AML-193 (cell line): ENCODE measurements at regions not wholly inside any gene's neighbourhood (a gene's known extent, or its start where the extent isn't known, plus 50 kb on each side); places are given as distances from the start of the nearest gene placed in this dataset.
"Not testable (repeated sequence)": the region's sequence is repeated elsewhere in the genome, so short reads cannot be mapped to it uniquely, and the experiment has no call there.

Experiments used
- DNase-seq, 2 experiments: peaks; one replicate each; lab custom pipeline; 2025; lab: John Stamatoyannopoulos, UW

GRCh38 chr1:121573881-121574504 lies 389.2 kb downstream of the SRGAP2C start:
- not testable (repeated sequence) for DNase-seq

GRCh38 chr1:121574505-121574899 lies 389.7 kb downstream of the SRGAP2C start:
- DNase-seq = not testable (repeated sequence)

- not testable (repeated sequence) for DNase-seq
Observed at GRCh38 chr1:121582898-121583297, 398.1 kb downstream of the SRGAP2C start.

- DNase-seq = no peak
Observed at GRCh38 chr1:121586369-121587229, 401.8 kb downstream of the SRGAP2C start.

- no peak for DNase-seq
Observed at GRCh38 chr1:121587230-121587569, 402.4 kb downstream of the SRGAP2C start.

- no peak for DNase-seq
Observed at GRCh38 chr1:121587777-121588176, 403.0 kb downstream of the SRGAP2C start.

GRCh38 chr1:121594096-121594495 lies 409.3 kb downstream of the SRGAP2C start:
- no peak for DNase-seq

- DNase-seq = no peak
Observed at GRCh38 chr1:121595089-121595488, 410.3 kb downstream of the SRGAP2C start.

GRCh38 chr1:121604843-121605444 lies 420.2 kb downstream of the SRGAP2C start:
- not testable (repeated sequence) for DNase-seq

- not testable (repeated sequence) for DNase-seq
Observed at GRCh38 chr1:121607499-121607898, 422.7 kb downstream of the SRGAP2C start.
